DMS79 (cell line): ENCODE measurements at regions not wholly inside any gene's neighbourhood (a gene's known extent, or its start where the extent isn't known, plus 50 kb on each side); places are given as distances from the start of the nearest gene placed in this dataset.
A peak's percentile ranks its signal among the peaks of the same experiment; 100 is the strongest.
"Not testable (repeated sequence)": the region's sequence is repeated elsewhere in the genome, so short reads cannot be mapped to it uniquely, and the experiment has no call there.

Experiments used
- DNase-seq: peaks from one replicate; lab custom pipeline; 2025; lab: John Stamatoyannopoulos, UW

- DNase-seq: not testable (repeated sequence)
Measured at GRCh38 chr11:112714340-112714739, 246.9 kb upstream of the NCAM1 start.

- no peak for DNase-seq
Measured at GRCh38 chr11:112715056-112715455, 246.2 kb upstream of the NCAM1 start.

- no peak for DNase-seq
Measured at GRCh38 chr11:112718483-112718882, 242.7 kb upstream of the NCAM1 start.

- DNase-seq: no peak
Measured at GRCh38 chr11:112719736-112720525, 241.3 kb upstream of the NCAM1 start.

GRCh38 chr11:112722148-112722547 is 239.1 kb upstream of the NCAM1 start:
- DNase-seq: no peak

GRCh38 chr11:112722876-112723275 is 238.3 kb upstream of the NCAM1 start:
- DNase-seq: no peak

GRCh38 chr11:112723676-112724495 is 237.3 kb upstream of the NCAM1 start:
- no peak for DNase-seq

- no peak for DNase-seq
Measured at GRCh38 chr11:112724496-112724790, 236.8 kb upstream of the NCAM1 start.

- no peak for DNase-seq
Measured at GRCh38 chr11:112725636-112726035, 235.6 kb upstream of the NCAM1 start.

- DNase-seq: no peak
Measured at GRCh38 chr11:112727341-112727841, 233.8 kb upstream of the NCAM1 start.

- DNase-seq: no peak
Measured at GRCh38 chr11:112728288-112728687, 232.9 kb upstream of the NCAM1 start.

GRCh38 chr11:112728716-112729115 is 232.5 kb upstream of the NCAM1 start:
- DNase-seq: no peak

GRCh38 chr11:112730591-112730990 is 230.6 kb upstream of the NCAM1 start:
- no peak for DNase-seq

- DNase-seq: no peak
Measured at GRCh38 chr11:112731538-112731937, 229.7 kb upstream of the NCAM1 start.

- DNase-seq: no peak
Measured at GRCh38 chr11:112732031-112732430, 229.2 kb upstream of the NCAM1 start.

- DNase-seq: no peak
Measured at GRCh38 chr11:112734207-112734606, 227.0 kb upstream of the NCAM1 start.

GRCh38 chr11:112735470-112735869 is 225.8 kb upstream of the NCAM1 start:
- no peak for DNase-seq

- peak; percentile 93 for DNase-seq
Measured at GRCh38 chr11:112744041-112744440, 217.2 kb upstream of the NCAM1 start.

GRCh38 chr11:112745973-112746372 is 215.2 kb upstream of the NCAM1 start:
- DNase-seq: no peak

- DNase-seq: no peak
Measured at GRCh38 chr11:112748252-112748651, 213.0 kb upstream of the NCAM1 start.

- DNase-seq: no peak
Measured at GRCh38 chr11:112748713-112749543, 212.3 kb upstream of the NCAM1 start.

- DNase-seq: no peak
Measured at GRCh38 chr11:112751329-112751728, 209.9 kb upstream of the NCAM1 start.
